ENCODE measurements at regions not wholly inside any gene's neighbourhood (a gene's known extent, or its start where the extent isn't known, plus 50 kb on each side); places are given as distances from the start of the nearest gene placed in this dataset.

GRCh38 chr4:126715067-126715466 lies 917.7 kb upstream of the INTU start:
- no peak for DNase-seq (ENCODE audit: low read depth in 2 of 2)
- no peaks in the 10 kb centered on the region for H3K36me3 ChIP-seq (ENCODE audit: control insufficient read depth, insufficient read depth, low read length)
- TF ChIP-seq CTCF (conservative IDR thresholded peaks at IDR 0.05 in 1 of 2, IDR thresholded peaks at IDR 0.05 in 1 of 2; ENCODE audit: low read depth in 1 of 2, low read length in 2 of 2): no peak
- no peak for TF ChIP-seq EZH2 (IDR thresholded peaks at IDR 0.05; ENCODE audit: low read length, missing control alignments)
- no peaks in the 10 kb centered on the region for H3K27me3 ChIP-seq (ENCODE audit: control insufficient read depth, insufficient read depth, low read length)
- H4K20me1 ChIP-seq (ENCODE audit: control insufficient read depth, extremely low read depth, insufficient read depth, low read length): no peaks in the 10 kb centered on the region
- H3K4me1 ChIP-seq (ENCODE audit: control insufficient read depth, extremely low read depth, insufficient read depth, low read length): no peaks in the 10 kb centered on the region
- no peaks in the 10 kb centered on the region for H3K79me2 ChIP-seq (ENCODE audit: control insufficient read depth, insufficient read depth, low read length)
- no peak overlapping the region for H3K27ac ChIP-seq (ENCODE audit: insufficient read depth, low read length)
- H3K4me2 ChIP-seq (ENCODE audit: extremely low read depth, insufficient read depth, low read length): no peak overlapping the region
- no peak overlapping the region for H2AFZ ChIP-seq (ENCODE audit: low read length)
- no peak overlapping the region for H3K9ac ChIP-seq (ENCODE audit: insufficient read depth, low read length)
- no peaks in the 10 kb centered on the region for H3K9me3 ChIP-seq (ENCODE audit: control insufficient read depth, insufficient read depth, low read depth, low read length)
- no peak overlapping the region for H3K4me3 ChIP-seq (replicated peaks in 1 of 4; ENCODE audit: control extremely low read depth in 1 of 4, insufficient read depth in 1 of 4, low read depth in 3 of 4, low read length in 4 of 4)

GRCh38 chr4:126715681-126716080 lies 917.1 kb upstream of the INTU start:
- DNase-seq (ENCODE audit: low read depth in 2 of 2): no peak
- H3K79me2 ChIP-seq (ENCODE audit: control insufficient read depth, insufficient read depth, low read length): no peaks in the 10 kb centered on the region
- no peak overlapping the region for H3K27ac ChIP-seq (ENCODE audit: insufficient read depth, low read length)
- no peaks in the 10 kb centered on the region for H3K27me3 ChIP-seq (ENCODE audit: control insufficient read depth, insufficient read depth, low read length)
- H3K9me3 ChIP-seq (ENCODE audit: control insufficient read depth, insufficient read depth, low read depth, low read length): no peaks in the 10 kb centered on the region
- no peak overlapping the region for H3K4me2 ChIP-seq (ENCODE audit: extremely low read depth, insufficient read depth, low read length)
- H2AFZ ChIP-seq (ENCODE audit: low read length): no peak overlapping the region
- no peak for TF ChIP-seq EZH2 (IDR thresholded peaks at IDR 0.05; ENCODE audit: low read length, missing control alignments)
- TF ChIP-seq CTCF (conservative IDR thresholded peaks at IDR 0.05 in 1 of 2, IDR thresholded peaks at IDR 0.05 in 1 of 2; ENCODE audit: low read depth in 1 of 2, low read length in 2 of 2): no peak
- H3K36me3 ChIP-seq (ENCODE audit: control insufficient read depth, insufficient read depth, low read length): no peaks in the 10 kb centered on the region
- H3K4me1 ChIP-seq (ENCODE audit: control insufficient read depth, extremely low read depth, insufficient read depth, low read length): no peaks in the 10 kb centered on the region
- H3K9ac ChIP-seq (ENCODE audit: insufficient read depth, low read length): no peak overlapping the region
- H4K20me1 ChIP-seq (ENCODE audit: control insufficient read depth, extremely low read depth, insufficient read depth, low read length): no peaks in the 10 kb centered on the region
- no peak overlapping the region for H3K4me3 ChIP-seq (replicated peaks in 1 of 4; ENCODE audit: control extremely low read depth in 1 of 4, insufficient read depth in 1 of 4, low read depth in 3 of 4, low read length in 4 of 4)

- Histone ChIP-seq H3K36me3 (ENCODE audit: control insufficient read depth, insufficient read depth, low read length) (no peaks in the 10 kb centered on the region), H3K4me2 (ENCODE audit: extremely low read depth, insufficient read depth, low read length) (peak overlapping the region; percentile 23), H3K27me3 (ENCODE audit: control insufficient read depth, insufficient read depth, low read length) (no peaks in the 10 kb centered on the region), H2AFZ (ENCODE audit: low read length) (peak overlapping the region; percentile 59), H3K4me1 (ENCODE audit: control insufficient read depth, extremely low read depth, insufficient read depth, low read length) (no peaks in the 10 kb centered on the region), H4K20me1 (ENCODE audit: control insufficient read depth, extremely low read depth, insufficient read depth, low read length) (no peaks in the 10 kb centered on the region), H3K9me3 (ENCODE audit: control insufficient read depth, insufficient read depth, low read depth, low read length) (no peaks in the 10 kb centered on the region), H3K9ac (ENCODE audit: insufficient read depth, low read length) (no peak overlapping the region), H3K27ac (ENCODE audit: insufficient read depth, low read length) (no peak overlapping the region), H3K79me2 (ENCODE audit: control insufficient read depth, insufficient read depth, low read length) (no peaks in the 10 kb centered on the region), H3K4me3 (replicated peaks in 1 of 4; ENCODE audit: control extremely low read depth in 1 of 4, insufficient read depth in 1 of 4, low read depth in 3 of 4, low read length in 4 of 4) (peak overlapping the region in 1 of 4 experiments; percentile 1)
- peak; percentile 64 to 65 for DNase-seq (ENCODE audit: low read depth in 2 of 2)
- TF ChIP-seq EZH2 (IDR thresholded peaks at IDR 0.05; ENCODE audit: low read length, missing control alignments) (no peak), CTCF (conservative IDR thresholded peaks at IDR 0.05 in 1 of 2, IDR thresholded peaks at IDR 0.05 in 1 of 2; ENCODE audit: low read depth in 1 of 2, low read length in 2 of 2) (no peak)
These were observed 914.6 kb upstream of the INTU start for GRCh38 chr4:126718136-126718535.

All from fibroblast of lung (primary cell).